K562 (cell line): ENCODE measurements at regions not wholly inside any gene's neighbourhood (a gene's known extent, or its start where the extent isn't known, plus 50 kb on each side); places are given as distances from the start of the nearest gene placed in this dataset.

Experiments used
- ATAC-seq: fragments of 200-7000 bp; cut with Tn5 transposase; 3 replicates; pipeline ENCODE4 v1.9.1; 2020; ENCODE audit warnings: moderate library complexity
- BruUV-seq: library from RNA; stranded (reverse); fragments of 400-500 nt; replicated peaks from 2 replicates; lab custom pipeline; 2021; lab: Mats Ljungman, UMichigan
- CTCF ChIA-PET: fragments of 300-600 bp; formaldehyde crosslinking; extraction: SDS; loops from one replicate; lab custom pipeline; 2021; ENCODE audit warnings: low intra/inter-chr PET ratio; lab: Yijun Ruan, JAX
- POLR2A ChIA-PET: fragments of 300-600, 350-650 bp; sonication (Branson Sonifier 250); formaldehyde crosslinking; extraction: SDS; loops from one replicate; lab custom pipeline; 2021; ENCODE audit warnings: antibody characterized with exemption, inconsistent platforms; lab: Yijun Ruan, JAX
- DNase-seq, 4 experiments: peaks; one replicate each; pipeline versions ENCODE4 v3.0.0 to v3.0.0-alpha.2; 2011 to 2018; ENCODE audit warnings: low spot score in 3 of 4, mixed read lengths in 3 of 4; ENCODE audit errors: extremely low read depth in 1 of 4
- FAIRE-seq: peaks from 2 replicates; lab custom pipeline; 2011; peaks lifted over from hg19 to GRCh38; lab: Jason Lieb, UNC
- H2AFZ ChIP-seq: 2 replicates; pipeline ENCODE4 v1.6.0; 2011; ENCODE audit warnings: low read depth, low read length, control low read depth, inconsistent platforms
- H3K27ac ChIP-seq: fragments of 200-600 bp; 3 replicates; pipeline ENCODE4 v1.8.0; 2011; ENCODE audit warnings: low read depth, mild to moderate bottlenecking, control low read depth, inconsistent platforms, low read length, moderate library complexity, mixed read lengths; ENCODE audit errors: extremely low read depth
- H3K27me3 ChIP-seq, 2 experiments: fragments of 300-600 bp in 1 of 2; 2 replicates in 1 of 2; 3 replicates in 1 of 2; pipeline versions ENCODE4 v1.6.0 to v1.8.0; 2011; ENCODE audit warnings: inconsistent platforms in 2 of 2, low read length in 2 of 2, mild to moderate bottlenecking in 1 of 2, mixed read lengths in 1 of 2, moderate library complexity in 1 of 2; ENCODE audit not compliant: control insufficient read depth in 2 of 2, insufficient read depth in 2 of 2
- H3K36me3 ChIP-seq: fragments of 300-600 bp; 3 replicates; pipeline ENCODE4 v1.8.0; 2011; ENCODE audit warnings: mild to moderate bottlenecking, low read length, inconsistent platforms; ENCODE audit not compliant: control insufficient read depth, insufficient read depth
- H3K4me1 ChIP-seq, 2 experiments: fragments of 200-600 bp in 1 of 2; replicated peaks in 1 of 2; 2 replicates in 1 of 2; 3 replicates in 1 of 2; pipeline versions ENCODE4 v1.5.1 to v1.8.0; 2011; ENCODE audit warnings: inconsistent platforms in 2 of 2, low read length in 2 of 2, mild to moderate bottlenecking in 1 of 2, mixed read lengths in 1 of 2, moderate library complexity in 1 of 2; ENCODE audit not compliant: control insufficient read depth in 2 of 2, insufficient read depth in 2 of 2
- H3K4me2 ChIP-seq: 2 replicates; pipeline ENCODE4 v1.6.1; 2011; ENCODE audit warnings: low read length, control low read depth, inconsistent platforms, mixed read lengths; ENCODE audit not compliant: insufficient read depth
- H3K4me3 ChIP-seq: fragments of 200-600 bp; sonication (generic), shearing (Covaris generic); 2 replicates; pipeline ENCODE4 v1.5.1; 2016; ENCODE audit warnings: control low read depth, inconsistent platforms
- H3K79me2 ChIP-seq: fragments of 200-600 bp; 3 replicates; pipeline ENCODE4 v1.8.0; 2011; ENCODE audit warnings: low read length, inconsistent platforms; ENCODE audit not compliant: control insufficient read depth, insufficient read depth
- H3K9ac ChIP-seq, 2 experiments: 2 replicates each; pipeline versions ENCODE4 v1.6.0 to v1.6.1; 2011; ENCODE audit warnings: low read depth in 2 of 2, low read length in 2 of 2, control low read depth in 1 of 2, inconsistent platforms in 1 of 2, mild to moderate bottlenecking in 1 of 2, mixed read lengths in 1 of 2; ENCODE audit not compliant: insufficient read depth in 1 of 2
- H3K9me1 ChIP-seq: one replicate; pipeline ENCODE4 v1.6.0; 2011; ENCODE audit warnings: inconsistent platforms, mild to moderate bottlenecking, low read length, moderate library complexity; ENCODE audit not compliant: control insufficient read depth, insufficient read depth
- H3K9me3 ChIP-seq: replicated peaks from 2 replicates; pipeline ENCODE4 v1.5.1; 2011; ENCODE audit warnings: low read depth, low read length, inconsistent platforms; ENCODE audit not compliant: control insufficient read depth, insufficient read depth
- H4K20me1 ChIP-seq: replicated peaks from 2 replicates; pipeline ENCODE4 v1.6.1; 2011; ENCODE audit warnings: low read length, inconsistent platforms, mixed read lengths; ENCODE audit not compliant: control insufficient read depth, insufficient read depth
- CBX2 ChIP-seq: fragments of 200-600 bp; sonication (generic); IDR thresholded peaks from one replicate; pipeline ENCODE4 v1.6.1; 2012; ENCODE audit warnings: mild to moderate bottlenecking, low read length, inconsistent platforms; ENCODE audit not compliant: insufficient read depth, poor library complexity, severe bottlenecking
- EGR1 ChIP-seq: fragments of 450-650 bp; conservative IDR thresholded peaks from 2 replicates; pipeline ENCODE4 v1.6.1; 2017; ENCODE audit warnings: mild to moderate bottlenecking
- FOXJ2 ChIP-seq: fragments of 200-800 bp; sonication (Bioruptor generic); IDR thresholded peaks from 2 replicates; pipeline ENCODE4 v1.6.1; 2016; ENCODE audit warnings: missing genetic modification characterization, missing compliant biosample characterization
- FOXP1 ChIP-seq: sonication (generic); formaldehyde crosslinking; IDR thresholded peaks from 2 replicates; pipeline ENCODE4 v1.8.0; 2022; ENCODE audit warnings: mild to moderate bottlenecking, missing genetic modification reagents
- XRCC3 ChIP-seq: fragments of 450-650 bp; IDR thresholded peaks from 2 replicates; pipeline ENCODE4 v1.6.1; 2017; ENCODE audit warnings: mild to moderate bottlenecking, moderate library complexity
- WGBS: fragments of 100-300 bp; shearing (Covaris generic); methylation state at CpG from one replicate; pipeline ENCODE4 v1.1.6; 2016; ENCODE audit warnings: low coverage, mixed read lengths; ENCODE audit not compliant: insufficient coverage; ENCODE audit errors: missing lambda C conversion rate; 5-methylcytosine and 5-hydroxymethylcytosine counted together
- in situ Hi-C: fragments of 300-500 bp; cut with MboI; formaldehyde crosslinking; loops from 4 replicates; pipeline ENCODE4 v1.15.0; 2018; ENCODE audit warnings: inconsistent platforms, mixed read lengths
- intact Hi-C: fragments of 100-400 bp; cut with micrococcal nuclease; formaldehyde crosslinking; loops from 2 replicates; pipeline ENCODE4 v1.14.2; 2022
- TF ChIP-seq, protein P1 (sequence below): sonication (generic); formaldehyde crosslinking; IDR thresholded peaks from 2 replicates; pipeline ENCODE4 v1.8.0; 2022; ENCODE audit warnings: missing genetic modification reagents, mild to moderate bottlenecking, moderate library complexity, borderline replicate concordance
- TF ChIP-seq, protein P2 (sequence below): sonication (generic); formaldehyde crosslinking; IDR thresholded peaks from 2 replicates; pipeline ENCODE4 v1.8.1; 2022; ENCODE audit warnings: missing genetic modification reagents
- TF ChIP-seq, protein P3 (sequence below): sonication (generic); formaldehyde crosslinking; IDR thresholded peaks from 2 replicates; pipeline ENCODE4 v1.8.0; 2022; ENCODE audit warnings: missing genetic modification reagents, mild to moderate bottlenecking, borderline replicate concordance
- TF ChIP-seq, protein P4 (sequence below), 2 experiments: fragments of 200-800 bp in 1 of 2; sonication (Bioruptor generic) in 1 of 2; sonication (generic) in 1 of 2; formaldehyde crosslinking in 1 of 2; IDR thresholded peaks in 1 of 2; conservative IDR thresholded peaks in 1 of 2; 2 replicates each; pipeline versions ENCODE4 v1.5.0 to v1.6.1; 2016 to 2020; ENCODE audit warnings: missing compliant biosample characterization in 1 of 2, missing genetic modification characterization in 1 of 2, missing genetic modification reagents in 1 of 2

DNA sequence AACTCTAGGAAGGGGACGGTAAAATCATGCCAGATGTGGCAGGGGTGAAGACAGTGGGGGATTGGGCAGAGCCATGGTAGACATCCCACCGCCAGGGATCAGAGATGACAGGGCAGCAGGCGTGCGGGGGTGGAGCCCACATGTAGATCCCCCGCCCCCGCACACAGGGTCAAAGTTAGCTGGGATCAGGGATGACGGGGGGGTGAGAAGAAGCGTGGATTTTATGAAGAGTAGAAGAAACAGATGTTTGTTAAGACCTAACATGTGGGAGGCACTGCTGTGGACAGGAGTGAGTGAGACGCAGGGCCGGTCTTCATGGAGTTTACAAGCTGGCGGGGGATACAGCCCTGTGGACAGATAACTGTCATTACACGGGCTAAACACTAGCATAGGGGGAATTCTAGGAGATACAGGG, 154.0 kb upstream of the KLF14 start:
- Histone ChIP-seq H3K27me3 (no peaks in the 10 kb centered on the region), H3K9me3 (no peaks in the 10 kb centered on the region), H3K4me2 (no peak overlapping the region), H3K4me1 (peaks cover 0 to 6% of the 10 kb centered on the region in 2 experiments; a peak in 2 of 5 replicates), H3K27ac (no peak overlapping the region), H3K9ac (no peak overlapping the region; a peak in 1 of 4 replicates), H3K4me3 (no peak overlapping the region), H2AFZ (no peak overlapping the region), H3K9me1 (no peaks in the 10 kb centered on the region), H3K36me3 (no peaks in the 10 kb centered on the region; the same call in 2 of the 3 replicates), H4K20me1 (0 out of 2 replicates have a peak, but pooled peaks cover 4% of the 10 kb centered on the region), H3K79me2 (no peaks in the 10 kb centered on the region)
- 66% methylated on average over 12 of the region's 12 CpGs for WGBS
- in situ Hi-C loops (loop anchor here (10.0 kb wide), 2 partner anchors 627 to 767 kb away; no protein-coding TSS in a partner anchor), intact Hi-C loops (no loop called here)
- ChIA-PET POLR2A (interaction anchor here (1.1 kb wide), 1 partner anchor 12 kb away, joined by 4 read pairs; no protein-coding TSS in a partner anchor), CTCF (no interaction called here)
- no TSS peak for BruUV-seq
- TF ChIP-seq XRCC3, result no peak
- TF ChIP-seq, protein P1, sequence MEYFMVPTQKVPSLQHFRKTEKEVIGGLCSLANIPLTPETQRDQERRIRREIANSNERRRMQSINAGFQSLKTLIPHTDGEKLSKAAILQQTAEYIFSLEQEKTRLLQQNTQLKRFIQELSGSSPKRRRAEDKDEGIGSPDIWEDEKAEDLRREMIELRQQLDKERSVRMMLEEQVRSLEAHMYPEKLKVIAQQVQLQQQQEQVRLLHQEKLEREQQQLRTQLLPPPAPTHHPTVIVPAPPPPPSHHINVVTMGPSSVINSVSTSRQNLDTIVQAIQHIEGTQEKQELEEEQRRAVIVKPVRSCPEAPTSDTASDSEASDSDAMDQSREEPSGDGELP, result 0 out of 2 replicates have a peak, but pooled peaks have one; percentile 7
- peak; percentile 88 for TF ChIP-seq EGR1
- FAIRE-seq (no peak), ATAC-seq (peak; percentile 44), DNase-seq (peak in 2 of 4 experiments; percentile 60 to 63)

DNA sequence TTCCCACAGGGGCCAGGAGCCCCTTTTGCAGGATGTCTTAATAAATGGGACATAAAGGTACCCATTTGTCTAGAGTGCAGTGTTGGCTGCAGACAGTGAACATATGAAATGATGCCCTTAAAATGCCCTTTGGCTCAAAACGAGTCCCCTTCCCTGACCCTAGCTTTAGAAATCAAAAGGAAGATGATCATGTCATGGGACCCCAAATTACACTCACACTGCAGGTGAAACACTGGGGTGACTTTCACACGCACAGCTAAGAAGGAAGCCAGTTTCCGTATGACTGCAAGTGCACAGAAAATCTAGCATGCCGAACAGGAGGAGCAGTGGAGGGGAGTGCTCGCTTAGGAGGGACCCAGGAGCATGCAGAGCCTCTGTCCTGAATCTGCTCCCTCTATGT, 154.5 kb upstream of the KLF14 start:
- Histone ChIP-seq H3K9me1 (no peaks in the 10 kb centered on the region), H2AFZ (no peak overlapping the region), H3K9ac (no peak overlapping the region), H3K79me2 (no peaks in the 10 kb centered on the region), H3K9me3 (no peaks in the 10 kb centered on the region), H3K27me3 (no peaks in the 10 kb centered on the region), H3K36me3 (no peaks in the 10 kb centered on the region; the same call in 2 of the 3 replicates), H3K4me1 (peaks cover 0 to 6% of the 10 kb centered on the region in 2 experiments; a peak in 2 of 5 replicates), H3K27ac (no peak overlapping the region), H4K20me1 (0 out of 2 replicates have a peak, but pooled peaks cover 4% of the 10 kb centered on the region), H3K4me3 (no peak overlapping the region), H3K4me2 (no peak overlapping the region)
- POLR2A ChIA-PET, result interaction anchor here (0.6 to 1.1 kb wide), 2 partner anchors 13 to 765 kb away, joined by 3 to 4 read pairs; no protein-coding TSS in a partner anchor
- DNase-seq (no peak), ATAC-seq (no peak), FAIRE-seq (no peak)
- no TSS peak for BruUV-seq
- 65% methylated on average over 5 of the region's 5 CpGs for WGBS
- CTCF ChIA-PET, result interaction anchor here (0.6 kb wide), 1 partner anchor 766 kb away, joined by 3 read pairs; no protein-coding TSS in a partner anchor
- in situ Hi-C loops, result loop anchor here (10.0 kb wide), 2 partner anchors 626 to 766 kb away; no protein-coding TSS in a partner anchor
- intact Hi-C loops, result no loop called here
- TF ChIP-seq FOXP1 (CRISPR knock-in tag) (0 out of 2 replicates have a peak, but pooled peaks have one; percentile 22), FOXJ2 (tag) (no peak), CBX2 (no peak)
- TF ChIP-seq, protein P2, sequence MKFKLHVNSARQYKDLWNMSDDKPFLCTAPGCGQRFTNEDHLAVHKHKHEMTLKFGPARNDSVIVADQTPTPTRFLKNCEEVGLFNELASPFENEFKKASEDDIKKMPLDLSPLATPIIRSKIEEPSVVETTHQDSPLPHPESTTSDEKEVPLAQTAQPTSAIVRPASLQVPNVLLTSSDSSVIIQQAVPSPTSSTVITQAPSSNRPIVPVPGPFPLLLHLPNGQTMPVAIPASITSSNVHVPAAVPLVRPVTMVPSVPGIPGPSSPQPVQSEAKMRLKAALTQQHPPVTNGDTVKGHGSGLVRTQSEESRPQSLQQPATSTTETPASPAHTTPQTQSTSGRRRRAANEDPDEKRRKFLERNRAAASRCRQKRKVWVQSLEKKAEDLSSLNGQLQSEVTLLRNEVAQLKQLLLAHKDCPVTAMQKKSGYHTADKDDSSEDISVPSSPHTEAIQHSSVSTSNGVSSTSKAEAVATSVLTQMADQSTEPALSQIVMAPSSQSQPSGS, result no peak
- TF ChIP-seq, protein P3, sequence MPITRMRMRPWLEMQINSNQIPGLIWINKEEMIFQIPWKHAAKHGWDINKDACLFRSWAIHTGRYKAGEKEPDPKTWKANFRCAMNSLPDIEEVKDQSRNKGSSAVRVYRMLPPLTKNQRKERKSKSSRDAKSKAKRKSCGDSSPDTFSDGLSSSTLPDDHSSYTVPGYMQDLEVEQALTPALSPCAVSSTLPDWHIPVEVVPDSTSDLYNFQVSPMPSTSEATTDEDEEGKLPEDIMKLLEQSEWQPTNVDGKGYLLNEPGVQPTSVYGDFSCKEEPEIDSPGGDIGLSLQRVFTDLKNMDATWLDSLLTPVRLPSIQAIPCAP (CRISPR knock-in tag), result no peak
- TF ChIP-seq, protein P4, sequence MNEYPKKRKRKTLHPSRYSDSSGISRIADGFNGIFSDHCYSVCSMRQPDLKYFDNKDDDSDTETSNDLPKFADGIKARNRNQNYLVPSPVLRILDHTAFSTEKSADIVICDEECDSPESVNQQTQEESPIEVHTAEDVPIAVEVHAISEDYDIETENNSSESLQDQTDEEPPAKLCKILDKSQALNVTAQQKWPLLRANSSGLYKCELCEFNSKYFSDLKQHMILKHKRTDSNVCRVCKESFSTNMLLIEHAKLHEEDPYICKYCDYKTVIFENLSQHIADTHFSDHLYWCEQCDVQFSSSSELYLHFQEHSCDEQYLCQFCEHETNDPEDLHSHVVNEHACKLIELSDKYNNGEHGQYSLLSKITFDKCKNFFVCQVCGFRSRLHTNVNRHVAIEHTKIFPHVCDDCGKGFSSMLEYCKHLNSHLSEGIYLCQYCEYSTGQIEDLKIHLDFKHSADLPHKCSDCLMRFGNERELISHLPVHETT (CRISPR knock-in tag; conservative IDR thresholded peaks at IDR 0.05 in 1 of 2, IDR thresholded peaks at IDR 0.05 in 1 of 2), result no peak
